Spleen (tissue), 11 donors: ENCODE measurements at regions not wholly inside any gene's neighbourhood (a gene's known extent, or its start where the extent isn't known, plus 50 kb on each side); places are given as distances from the start of the nearest gene placed in this dataset.

ENCODE experiments used
- DNase-seq: peaks from one replicate; pipeline ENCODE4 v3.0.0-alpha.2; 2020
- H3K27ac ChIP-seq, 8 donors: fragments of 200-600 bp; sonication (generic) in 7 of 8; 1 replicate in 4 of 8; 2 replicates in 4 of 8; pipeline versions ENCODE4 v1.5.0 to v1.8.0; 2016 to 2021; ENCODE audit warnings: inconsistent platforms in 4 of 8, mild to moderate bottlenecking in 4 of 8, moderate library complexity in 1 of 8
- H3K27me3 ChIP-seq, 7 donors: fragments of 200-600 bp; sonication (generic) in 6 of 7; replicated peaks in 1 of 7; 1 replicate in 4 of 7; 2 replicates in 3 of 7; pipeline versions ENCODE4 v1.5.0 to v1.8.0; 2016 to 2021; ENCODE audit warnings: inconsistent platforms in 3 of 7, mild to moderate bottlenecking in 1 of 7
- H3K36me3 ChIP-seq, 6 donors: fragments of 200-600 bp; sonication (generic) in 5 of 6; 1 replicate in 4 of 6; 2 replicates in 2 of 6; pipeline versions ENCODE4 v1.5.0 to v1.8.0; 2016 to 2021; ENCODE audit warnings: inconsistent platforms in 2 of 6
- H3K4me1 ChIP-seq, 6 donors: fragments of 200-600 bp; sonication (generic) in 5 of 6; 1 replicate in 3 of 6; 2 replicates in 3 of 6; pipeline versions ENCODE4 v1.5.0 to v1.8.0; 2016 to 2021; ENCODE audit warnings: inconsistent platforms in 3 of 6
- H3K4me3 ChIP-seq, 8 donors: fragments of 200-600 bp; sonication (generic) in 7 of 8; 1 replicate in 4 of 8; 2 replicates in 4 of 8; pipeline versions ENCODE4 v1.5.0 to v1.8.0; 2016 to 2021; ENCODE audit warnings: inconsistent platforms in 4 of 8, mild to moderate bottlenecking in 4 of 8, moderate library complexity in 2 of 8
- H3K9me3 ChIP-seq, 8 donors: fragments of 200-600 bp; sonication (generic) in 7 of 8; 1 replicate in 4 of 8; 2 replicates in 4 of 8; pipeline versions ENCODE4 v1.5.0 to v1.8.0; 2016 to 2021; ENCODE audit warnings: inconsistent platforms in 4 of 8
- POLR2A ChIP-seq, 3 donors: fragments of 450-650 bp; IDR thresholded peaks; one replicate each; pipeline ENCODE4 v1.5.1; 2017; ENCODE audit warnings: antibody characterized with exemption in 3 of 3, mild to moderate bottlenecking in 1 of 3
- POLR2AphosphoS5 ChIP-seq, 3 donors: sonication (generic); formaldehyde crosslinking; IDR thresholded peaks; one replicate each; pipeline ENCODE4 v1.5.1; 2017; ENCODE audit warnings: antibody characterized with exemption in 3 of 3
- WGBS, 5 donors: extraction: QIAGEN DNeasy Blood & Tissue Kit in 3 of 5; methylation state at CpG; one replicate each; pipeline versions ENCODE4 v1.1.5 to v1.1.7; 2013 to 2018; 5-methylcytosine and 5-hydroxymethylcytosine counted together
- intact Hi-C: fragments of 100-400 bp; cut with DNase I; formaldehyde crosslinking; loops from one replicate; pipeline ENCODE4 v1.15.0; 2023; ENCODE audit warnings: low total_unique reads
- TF ChIP-seq, protein P1 (sequence below), 11 experiments: fragments of 200-600 bp in 7 of 11; fragments of 450-650 bp in 4 of 11; sonication (generic) in 4 of 11; IDR thresholded peaks in 8 of 11; conservative IDR thresholded peaks in 3 of 11; 1 replicate in 7 of 11; 2 replicates in 4 of 11; pipeline versions ENCODE4 v1.4.0 to v1.8.0; 2016 to 2021; ENCODE audit warnings: antibody characterized with exemption in 11 of 11, inconsistent platforms in 4 of 11, mild to moderate bottlenecking in 1 of 11
- donor health status: healthy with polysubstance abuse.
- donor health status: DM: no; HTN: no; CAD: no; lungs with moderate emphysema.
- donor health status: DM: no; HTN: no; CAD: no.
- donor health status: Bipolar disorder and iron deficiency.
- donor health status: healthy.
- donor health status: DM: no; HTN: no; CAD: no.
- donor health status: DM: yes; HTN: yes; CAD: no.

GRCh38 chr4:52421811-52422213 lies 237.3 kb downstream of the USP46 start:
- Histone ChIP-seq H3K27ac (no peak overlapping the region), H3K27me3 (no peaks in the 10 kb centered on the region), H3K36me3 (no peaks in the 10 kb centered on the region), H3K9me3 (no peaks in the 10 kb centered on the region), H3K4me3 (no peak overlapping the region), H3K4me1 (no peaks in the 10 kb centered on the region)
- no peak for DNase-seq
- TF ChIP-seq POLR2AphosphoS5 (IDR thresholded peaks at IDR 0.05) (no peak), POLR2A (IDR thresholded peaks at IDR 0.05) (no peak)
- TF ChIP-seq, protein P1, sequence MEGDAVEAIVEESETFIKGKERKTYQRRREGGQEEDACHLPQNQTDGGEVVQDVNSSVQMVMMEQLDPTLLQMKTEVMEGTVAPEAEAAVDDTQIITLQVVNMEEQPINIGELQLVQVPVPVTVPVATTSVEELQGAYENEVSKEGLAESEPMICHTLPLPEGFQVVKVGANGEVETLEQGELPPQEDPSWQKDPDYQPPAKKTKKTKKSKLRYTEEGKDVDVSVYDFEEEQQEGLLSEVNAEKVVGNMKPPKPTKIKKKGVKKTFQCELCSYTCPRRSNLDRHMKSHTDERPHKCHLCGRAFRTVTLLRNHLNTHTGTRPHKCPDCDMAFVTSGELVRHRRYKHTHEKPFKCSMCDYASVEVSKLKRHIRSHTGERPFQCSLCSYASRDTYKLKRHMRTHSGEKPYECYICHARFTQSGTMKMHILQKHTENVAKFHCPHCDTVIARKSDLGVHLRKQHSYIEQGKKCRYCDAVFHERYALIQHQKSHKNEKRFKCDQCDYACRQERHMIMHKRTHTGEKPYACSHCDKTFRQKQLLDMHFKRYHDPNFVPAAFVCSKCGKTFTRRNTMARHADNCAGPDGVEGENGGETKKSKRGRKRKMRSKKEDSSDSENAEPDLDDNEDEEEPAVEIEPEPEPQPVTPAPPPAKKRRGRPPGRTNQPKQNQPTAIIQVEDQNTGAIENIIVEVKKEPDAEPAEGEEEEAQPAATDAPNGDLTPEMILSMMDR (IDR thresholded peaks at IDR 0.05 in 8 of 11, conservative IDR thresholded peaks at IDR 0.05 in 3 of 11), result no peak
- intact Hi-C loops, result no loop called here

- no peak overlapping the region for H3K4me3 ChIP-seq
- no peaks in the 10 kb centered on the region for H3K9me3 ChIP-seq
- 77 to 87% (median 78%) methylated on average over 4 of the region's 4 CpGs for WGBS, 5 donors
- H3K36me3 ChIP-seq, result no peaks in the 10 kb centered on the region
- H3K27me3 ChIP-seq, result no peaks in the 10 kb centered on the region
- intact Hi-C loops, result no loop called here
- no peak for DNase-seq
- no peak overlapping the region for H3K27ac ChIP-seq
- no peaks in the 10 kb centered on the region for H3K4me1 ChIP-seq
- no peak for TF ChIP-seq POLR2AphosphoS5 (IDR thresholded peaks at IDR 0.05)
- TF ChIP-seq, protein P1 (IDR thresholded peaks at IDR 0.05 in 8 of 11, conservative IDR thresholded peaks at IDR 0.05 in 3 of 11), result no peak
- no peak for TF ChIP-seq POLR2A (IDR thresholded peaks at IDR 0.05)
Measured at GRCh38 chr4:52423967-52424366, 235.1 kb downstream of the USP46 start.

- intact Hi-C loops, result no loop called here
- H3K36me3 ChIP-seq, result no peaks in the 10 kb centered on the region
- 78 to 91% (median 82%) methylated on average over 3 of the region's 3 CpGs for WGBS, 5 donors
- TF ChIP-seq POLR2AphosphoS5 (IDR thresholded peaks at IDR 0.05), result no peak
- TF ChIP-seq, protein P1 (IDR thresholded peaks at IDR 0.05 in 8 of 11, conservative IDR thresholded peaks at IDR 0.05 in 3 of 11), result no peak
- H3K9me3 ChIP-seq, result no peaks in the 10 kb centered on the region
- no peak overlapping the region for H3K27ac ChIP-seq
- H3K4me3 ChIP-seq, result no peak overlapping the region
- DNase-seq, result no peak
- H3K4me1 ChIP-seq, result no peaks in the 10 kb centered on the region
- H3K27me3 ChIP-seq, result no peaks in the 10 kb centered on the region
Measured at GRCh38 chr4:52425751-52426326, 233.3 kb downstream of the USP46 start.

DNA sequence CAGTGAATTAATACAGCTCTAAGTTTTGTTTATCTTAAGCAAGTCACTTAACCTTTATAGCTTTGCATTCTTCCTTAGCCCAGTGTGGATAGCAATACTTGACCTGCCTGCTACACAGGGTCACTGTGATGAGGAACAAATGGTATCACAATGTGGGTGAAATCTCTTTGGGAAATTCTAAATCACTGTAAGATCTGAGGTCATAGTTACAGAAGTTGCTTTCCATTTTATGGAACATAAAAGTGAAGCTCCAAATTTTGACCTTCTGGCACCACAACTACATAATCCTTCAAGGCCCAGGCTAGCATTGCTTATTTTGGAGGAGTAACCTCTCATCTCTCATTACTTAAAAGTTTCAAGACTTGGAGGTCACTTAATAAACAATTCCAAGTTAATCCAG lies 227.7 kb downstream of the USP46 start:
- Histone ChIP-seq H3K4me1 (no peaks in the 10 kb centered on the region), H3K36me3 (no peaks in the 10 kb centered on the region), H3K27me3 (no peaks in the 10 kb centered on the region), H3K4me3 (no peak overlapping the region), H3K9me3 (no peaks in the 10 kb centered on the region), H3K27ac (no peak overlapping the region)
- TF ChIP-seq POLR2A (IDR thresholded peaks at IDR 0.05), result no peak
- no peak for TF ChIP-seq POLR2AphosphoS5 (IDR thresholded peaks at IDR 0.05)
- TF ChIP-seq, protein P1 (IDR thresholded peaks at IDR 0.05 in 8 of 11, conservative IDR thresholded peaks at IDR 0.05 in 3 of 11), result no peak
- no peak for DNase-seq
- intact Hi-C loops, result no loop called here
